Neutrophil (primary cell): ENCODE measurements at regions not wholly inside any gene's neighbourhood (a gene's known extent, or its start where the extent isn't known, plus 50 kb on each side); places are given as distances from the start of the nearest gene placed in this dataset.

Source experiments
- H3K27ac ChIP-seq: fragments of 200-600 bp; sonication (generic); 2 replicates; pipeline ENCODE4 v1.5.1; 2016; ENCODE audit warnings: mild to moderate bottlenecking, moderate library complexity
- H3K27me3 ChIP-seq: fragments of 200-600 bp; sonication (generic); 2 replicates; pipeline ENCODE4 v1.6.0; 2016; ENCODE audit warnings: mild to moderate bottlenecking
- H3K36me3 ChIP-seq: fragments of 200-600 bp; sonication (generic); 2 replicates; pipeline ENCODE4 v1.5.1; 2017
- H3K4me1 ChIP-seq, 2 experiments: fragments of 200-600 bp in 1 of 2; sonication (generic) in 1 of 2; 1 replicate in 1 of 2; 2 replicates in 1 of 2; pipeline versions ENCODE4 v1.5.1 to v1.6.1; 2013 to 2016; ENCODE audit warnings: low read depth in 1 of 2, low read length in 1 of 2, mild to moderate bottlenecking in 1 of 2, moderate library complexity in 1 of 2; ENCODE audit not compliant: control insufficient read depth in 1 of 2, insufficient read depth in 1 of 2
- H3K4me3 ChIP-seq, 2 experiments: fragments of 200-600 bp in 1 of 2; sonication (generic) in 1 of 2; 1 replicate in 1 of 2; 2 replicates in 1 of 2; pipeline ENCODE4 v1.5.1; 2013 to 2016; ENCODE audit warnings: low read depth in 1 of 2, low read length in 1 of 2, mild to moderate bottlenecking in 1 of 2, moderate library complexity in 1 of 2
- H3K9me3 ChIP-seq: fragments of 200-600 bp; sonication (generic); 2 replicates; pipeline ENCODE4 v1.5.1; 2016
- TF ChIP-seq, protein P1 (sequence below): fragments of 200-600 bp; sonication (generic); IDR thresholded peaks from 2 replicates; pipeline ENCODE4 v1.5.1; 2016; ENCODE audit warnings: antibody characterized with exemption

DNA sequence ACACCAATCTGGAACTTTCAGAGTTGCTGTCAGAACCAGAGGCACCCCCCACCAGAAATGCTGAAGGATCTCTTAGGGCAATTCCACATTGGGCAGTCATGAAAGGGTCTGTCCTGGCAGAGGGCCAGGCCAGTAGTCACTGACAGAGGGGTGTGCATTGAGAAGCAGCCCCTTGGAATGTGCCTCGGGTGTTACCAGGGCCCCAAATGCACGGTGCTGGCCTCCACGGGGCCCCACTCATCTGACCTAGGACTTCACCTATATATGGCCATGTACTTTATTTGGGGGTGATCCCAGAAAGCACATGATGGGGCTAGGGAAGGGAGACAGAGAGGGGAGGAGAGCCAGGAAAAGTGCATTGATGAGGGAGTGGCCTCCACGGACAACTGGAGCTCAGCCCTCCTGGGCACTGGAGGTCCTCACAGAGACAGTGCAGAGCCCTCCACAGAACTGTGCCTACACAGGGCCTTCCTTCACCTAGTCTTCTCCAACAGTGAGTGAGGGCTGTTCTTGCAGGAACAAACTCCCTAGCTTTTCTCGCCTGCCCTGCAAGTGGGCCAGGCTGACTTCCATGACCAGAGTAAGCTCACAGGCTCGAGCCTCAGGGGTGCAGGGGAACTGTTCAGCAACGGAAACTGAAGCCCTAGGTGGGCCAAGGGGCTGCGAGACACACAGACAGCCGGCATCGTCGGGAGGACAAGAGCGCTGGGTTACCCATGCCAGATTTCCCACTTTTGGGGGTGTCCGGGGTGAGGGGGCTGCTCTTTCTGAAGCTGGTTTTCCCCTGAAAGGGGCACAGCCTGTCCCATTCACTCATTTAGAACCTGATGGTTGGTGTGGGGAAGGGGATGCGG lies 136.2 kb downstream of the HMX1 start:
- H3K9me3 ChIP-seq = no peaks in the 10 kb centered on the region
- no peaks in the 10 kb centered on the region for H3K36me3 ChIP-seq
- H3K4me3 ChIP-seq = no peak overlapping the region
- no peak overlapping the region for H3K27ac ChIP-seq
- TF ChIP-seq, protein P1, sequence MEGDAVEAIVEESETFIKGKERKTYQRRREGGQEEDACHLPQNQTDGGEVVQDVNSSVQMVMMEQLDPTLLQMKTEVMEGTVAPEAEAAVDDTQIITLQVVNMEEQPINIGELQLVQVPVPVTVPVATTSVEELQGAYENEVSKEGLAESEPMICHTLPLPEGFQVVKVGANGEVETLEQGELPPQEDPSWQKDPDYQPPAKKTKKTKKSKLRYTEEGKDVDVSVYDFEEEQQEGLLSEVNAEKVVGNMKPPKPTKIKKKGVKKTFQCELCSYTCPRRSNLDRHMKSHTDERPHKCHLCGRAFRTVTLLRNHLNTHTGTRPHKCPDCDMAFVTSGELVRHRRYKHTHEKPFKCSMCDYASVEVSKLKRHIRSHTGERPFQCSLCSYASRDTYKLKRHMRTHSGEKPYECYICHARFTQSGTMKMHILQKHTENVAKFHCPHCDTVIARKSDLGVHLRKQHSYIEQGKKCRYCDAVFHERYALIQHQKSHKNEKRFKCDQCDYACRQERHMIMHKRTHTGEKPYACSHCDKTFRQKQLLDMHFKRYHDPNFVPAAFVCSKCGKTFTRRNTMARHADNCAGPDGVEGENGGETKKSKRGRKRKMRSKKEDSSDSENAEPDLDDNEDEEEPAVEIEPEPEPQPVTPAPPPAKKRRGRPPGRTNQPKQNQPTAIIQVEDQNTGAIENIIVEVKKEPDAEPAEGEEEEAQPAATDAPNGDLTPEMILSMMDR = no peak
- no peaks in the 10 kb centered on the region for H3K4me1 ChIP-seq
- no peaks in the 10 kb centered on the region for H3K27me3 ChIP-seq

DNA sequence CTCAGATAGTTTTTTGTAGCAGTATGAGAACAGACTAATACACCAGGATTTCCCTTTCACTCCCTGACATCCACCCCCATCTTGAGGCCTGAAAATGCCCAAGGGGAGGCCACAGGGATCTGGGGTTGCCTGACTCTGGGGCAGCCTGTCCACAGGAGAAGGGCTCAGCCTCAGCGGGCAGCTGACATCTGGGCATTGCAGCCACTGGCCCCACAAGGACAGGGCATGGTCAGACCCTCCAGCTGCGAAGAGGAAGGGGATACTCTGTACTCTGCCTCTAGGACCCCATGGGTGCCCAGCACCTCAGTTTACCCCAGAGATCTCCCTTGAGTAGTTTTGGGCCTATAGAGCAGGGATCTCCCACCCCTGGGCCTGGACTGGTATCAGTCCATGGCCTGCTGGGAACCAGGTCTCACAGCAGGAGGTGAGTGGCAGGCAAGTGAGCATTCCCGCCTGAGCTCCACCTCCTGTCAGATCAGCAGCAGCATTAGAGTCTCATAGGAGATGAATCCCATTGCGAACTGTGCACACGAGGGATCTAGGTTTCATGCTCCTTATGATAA lies 138.9 kb downstream of the HMX1 start:
- Histone ChIP-seq H3K4me3 (no peak overlapping the region), H3K9me3 (no peaks in the 10 kb centered on the region), H3K36me3 (no peaks in the 10 kb centered on the region), H3K27ac (no peak overlapping the region), H3K27me3 (no peaks in the 10 kb centered on the region), H3K4me1 (peaks cover 6 to 26% of the 10 kb centered on the region in 2 experiments)
- TF ChIP-seq, protein P1 = no peak

DNA sequence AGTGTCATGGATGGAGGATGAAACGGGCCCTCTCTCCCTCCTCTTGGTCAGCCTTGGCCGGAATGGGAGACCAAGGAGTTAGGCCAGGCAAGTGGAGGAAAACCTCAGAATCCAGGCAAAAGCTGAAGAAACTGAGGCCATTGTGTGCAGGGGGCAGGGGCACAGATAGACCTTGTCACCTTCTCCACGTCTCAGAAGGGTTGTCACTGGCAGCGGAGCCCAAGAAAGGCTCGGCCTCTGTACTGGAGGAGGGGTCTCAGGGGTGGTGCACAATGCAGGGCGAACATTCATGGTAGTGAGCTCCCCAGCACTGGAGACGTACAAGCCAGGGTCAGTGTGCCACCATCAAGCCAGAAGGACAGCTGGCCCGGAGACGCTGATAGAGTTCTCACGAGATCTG lies 139.5 kb downstream of the CPZ start:
- TF ChIP-seq, protein P1 = no peak
- peaks cover 13 to 32% of the 10 kb centered on the region in 2 experiments for H3K4me1 ChIP-seq

DNA sequence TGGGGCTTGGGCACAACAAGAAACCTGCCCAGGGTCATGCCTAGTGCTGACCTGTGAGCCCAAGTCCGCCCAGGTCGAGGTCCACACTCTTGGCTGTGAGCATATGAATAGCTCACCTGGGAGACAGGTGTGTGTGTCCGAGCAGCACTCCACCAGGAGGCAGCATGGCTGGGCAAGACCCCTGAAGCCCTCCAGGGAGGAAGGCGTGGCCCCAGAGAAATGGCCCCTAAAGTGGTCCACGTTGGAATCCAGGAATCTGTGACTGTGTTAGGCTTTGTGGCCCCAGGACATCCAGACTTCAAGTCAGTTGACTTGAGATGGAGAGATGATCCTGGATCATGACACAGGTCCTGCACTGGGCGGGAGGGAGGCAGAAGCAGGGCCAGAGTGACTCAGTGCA lies 138.8 kb downstream of the CPZ start:
- Histone ChIP-seq H3K4me3 (no peak overlapping the region), H3K36me3 (no peaks in the 10 kb centered on the region), H3K9me3 (no peaks in the 10 kb centered on the region), H3K4me1 (peaks cover 13 to 40% of the 10 kb centered on the region in 2 experiments), H3K27ac (no peak overlapping the region), H3K27me3 (peaks cover 3% of the 10 kb centered on the region)
- TF ChIP-seq, protein P1 = no peak

More for the DNA sequence above, 139.5 kb downstream of the CPZ start:
- no peaks in the 10 kb centered on the region for H3K36me3 ChIP-seq
- H3K4me3 ChIP-seq = no peak overlapping the region
- H3K27me3 ChIP-seq = no peaks in the 10 kb centered on the region
- H3K27ac ChIP-seq = no peak overlapping the region
- H3K9me3 ChIP-seq = no peaks in the 10 kb centered on the region

DNA sequence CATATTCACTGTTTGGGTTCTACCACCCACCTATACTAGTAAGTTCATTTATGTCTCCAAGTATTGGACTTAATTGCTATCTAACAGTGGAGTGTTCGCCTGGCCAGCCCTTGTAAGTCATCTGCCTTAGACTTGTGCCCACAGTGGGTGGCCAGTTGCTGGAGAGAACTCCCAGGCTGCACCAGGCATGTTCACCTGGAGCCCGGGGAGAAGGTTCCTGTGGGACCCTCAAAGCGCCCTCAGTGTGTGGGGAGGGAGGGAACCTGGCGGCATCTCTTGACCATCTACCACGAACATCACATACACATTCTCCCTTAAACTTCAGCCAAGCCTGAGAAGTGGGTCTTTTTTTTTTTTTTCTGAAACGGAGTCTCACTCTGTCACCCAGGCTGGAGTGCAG lies 138.1 kb downstream of the CPZ start:
- peaks cover 10% of the 10 kb centered on the region for H3K27me3 ChIP-seq
- H3K9me3 ChIP-seq = no peaks in the 10 kb centered on the region
- H3K4me1 ChIP-seq = peaks cover 13 to 41% of the 10 kb centered on the region in 2 experiments

More for the DNA sequence above, 138.1 kb downstream of the CPZ start:
- H3K4me3 ChIP-seq = no peak overlapping the region
- TF ChIP-seq, protein P1 = no peak
- H3K27ac ChIP-seq = no peak overlapping the region
- H3K36me3 ChIP-seq = no peaks in the 10 kb centered on the region
